ENCODE measurements at regions not wholly inside any gene's neighbourhood (a gene's known extent, or its start where the extent isn't known, plus 50 kb on each side); places are given as distances from the start of the nearest gene placed in this dataset.

DNA sequence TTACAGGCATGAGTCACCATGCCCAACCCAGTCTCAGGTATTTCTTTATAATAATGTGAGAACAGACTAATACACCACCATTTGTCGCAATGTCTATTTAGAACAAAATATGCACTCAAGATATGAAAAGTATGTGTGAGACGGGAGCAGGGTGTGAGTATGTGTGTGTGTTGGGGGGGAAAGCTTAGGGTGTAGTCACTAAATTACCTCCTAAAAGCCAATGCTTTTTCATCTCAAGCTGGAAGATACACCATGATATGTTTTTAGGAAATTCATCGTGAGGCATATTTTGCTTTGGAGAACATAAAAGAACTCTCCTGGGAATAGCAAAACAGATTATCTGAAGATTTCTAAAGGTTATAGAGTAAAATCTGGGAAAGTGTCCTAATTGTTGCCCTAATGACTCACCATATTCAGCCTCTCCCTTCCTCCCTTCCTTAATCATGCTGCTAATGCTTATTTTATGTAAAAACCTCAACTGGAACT lies 262.7 kb downstream of the PDHA2 start:
- DNase-seq: no peak

DNA sequence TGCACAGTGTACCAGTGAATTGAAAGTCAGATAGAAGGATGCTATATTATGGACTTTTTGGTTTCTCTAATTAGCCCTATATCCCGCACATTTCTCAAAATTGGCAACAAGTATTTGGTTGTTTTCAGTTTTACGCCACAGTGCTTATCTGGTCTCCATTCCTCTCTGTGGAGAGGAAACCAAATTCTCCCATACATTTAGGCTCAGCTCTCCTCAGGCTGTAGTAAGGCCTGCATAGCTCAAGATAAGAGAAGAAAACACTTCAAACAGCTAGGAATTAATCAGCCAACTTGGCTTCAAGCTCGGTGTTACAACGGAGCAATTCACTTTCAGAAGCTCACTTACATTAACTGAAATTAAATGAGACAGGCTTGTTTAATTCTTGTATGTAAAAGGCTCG lies 263.2 kb downstream of the PDHA2 start:
- DNase-seq: no peak

DNA sequence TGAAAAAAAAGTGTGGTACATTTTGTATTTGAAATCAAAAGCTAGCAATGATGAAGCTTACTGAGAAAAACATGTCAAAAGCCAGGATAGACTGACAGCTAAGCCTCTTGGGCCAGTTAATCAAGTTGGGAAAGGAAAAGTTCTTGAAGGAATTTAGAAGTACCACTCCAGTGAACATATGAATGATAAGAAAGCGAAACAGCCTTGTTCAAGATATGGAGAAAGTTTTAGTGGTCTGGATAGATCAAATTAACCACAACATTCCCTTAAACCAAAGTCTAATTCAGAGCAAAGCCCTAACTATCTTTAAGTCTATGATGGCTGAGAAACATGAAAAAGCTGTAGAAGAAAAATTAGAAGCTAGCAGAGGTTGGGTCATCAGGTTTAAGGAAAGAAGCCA lies 268.3 kb downstream of the PDHA2 start:
- DNase-seq: no peak

DNA sequence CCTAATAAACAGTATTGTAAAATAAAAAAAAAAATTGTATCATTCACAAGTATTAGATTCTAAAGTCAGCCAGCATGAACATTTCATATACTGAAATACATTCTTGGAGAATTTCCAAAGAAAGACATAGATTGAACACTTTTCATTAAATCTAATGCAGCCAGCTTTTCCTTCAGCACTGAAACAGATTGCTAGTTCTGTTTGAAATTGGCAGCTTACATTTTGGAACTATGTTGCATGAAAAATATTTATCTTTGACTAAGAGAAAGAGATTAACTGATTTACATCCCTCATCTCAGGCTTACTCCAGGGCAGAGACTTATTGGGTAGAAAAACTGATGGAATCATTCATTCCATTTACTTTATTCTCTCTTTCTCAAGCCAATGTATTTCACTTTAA lies 272.7 kb downstream of the PDHA2 start:
- no peak for DNase-seq

DNA sequence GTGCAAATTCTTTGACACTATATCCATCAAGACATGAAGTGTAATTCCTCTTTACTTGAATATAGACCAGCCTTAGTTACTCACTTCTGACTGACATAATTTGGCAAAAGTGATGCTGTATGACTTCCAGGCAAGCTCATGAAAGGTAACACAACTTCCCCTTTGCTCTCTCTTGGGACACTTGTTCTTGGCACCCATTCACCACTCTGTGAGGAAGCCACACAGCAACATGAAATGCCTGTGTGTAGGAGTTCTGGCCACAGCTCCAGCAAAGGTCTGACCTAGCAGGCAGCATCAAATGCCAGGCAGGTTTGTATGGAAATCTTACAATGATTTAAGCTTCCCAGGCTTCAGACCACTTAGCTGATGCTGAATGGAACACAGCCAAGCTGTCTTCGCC lies 280.3 kb downstream of the PDHA2 start:
- no peak for DNase-seq

DNA sequence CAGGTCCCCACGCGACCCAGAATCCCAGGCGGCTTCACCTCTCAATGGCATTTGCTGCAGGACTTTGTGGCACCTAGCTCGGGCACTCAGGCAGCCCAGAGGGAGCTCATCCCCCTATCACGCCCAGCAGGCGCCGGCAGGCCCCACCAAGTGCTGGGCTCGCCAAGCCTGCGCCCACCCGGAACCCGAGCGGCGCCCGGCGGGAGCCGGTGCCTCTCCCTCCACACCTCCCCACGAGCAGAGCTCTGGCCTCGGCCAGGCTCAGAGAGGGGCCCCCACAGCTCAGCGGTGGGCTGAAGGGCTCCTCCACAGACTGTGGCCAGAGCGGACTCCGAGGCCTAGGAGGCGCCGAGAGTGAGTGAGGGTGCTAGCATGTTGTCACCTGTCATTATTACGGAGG lies 286.3 kb downstream of the PDHA2 start:
- DNase-seq: no peak

DNA sequence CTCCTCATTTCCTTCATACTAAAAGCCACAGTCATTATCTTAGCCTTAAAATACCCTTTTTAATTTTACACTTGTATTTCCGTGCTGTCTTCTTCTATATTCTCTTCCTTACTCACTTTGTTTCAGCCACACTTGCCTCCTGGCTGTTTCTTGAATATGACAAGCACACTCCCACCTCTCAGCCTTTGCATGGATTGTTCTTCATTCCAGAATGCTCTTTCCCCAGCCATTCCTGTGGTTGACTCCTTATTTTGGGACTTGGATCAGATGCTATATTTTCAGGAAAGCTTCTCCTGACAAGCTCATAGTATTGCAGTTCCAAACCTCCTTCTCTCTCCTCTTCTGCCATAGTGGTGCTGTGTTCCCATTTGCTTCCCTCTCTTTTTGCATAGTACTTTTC lies 291.3 kb downstream of the PDHA2 start:
- DNase-seq: no peak

DNA sequence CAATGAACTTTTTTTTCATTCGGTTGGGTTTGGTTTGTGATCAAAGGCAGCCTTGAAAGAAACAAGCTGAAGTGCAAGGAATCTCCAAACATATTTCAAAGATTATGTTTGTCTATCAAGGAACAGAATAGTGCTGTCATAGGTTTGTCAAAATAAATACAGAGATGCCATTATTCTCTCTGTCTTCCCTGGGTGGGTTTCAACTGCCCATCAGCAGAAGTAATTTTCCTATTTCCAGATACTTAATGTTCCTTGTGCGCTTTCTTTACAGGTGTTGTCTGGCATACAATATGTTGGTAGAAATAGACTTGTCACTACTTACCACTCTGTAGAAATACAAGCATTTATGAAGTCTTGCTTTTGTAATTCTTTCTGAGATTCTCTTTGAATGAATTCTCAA lies 294.9 kb downstream of the PDHA2 start:
- no peak for DNase-seq

DNA sequence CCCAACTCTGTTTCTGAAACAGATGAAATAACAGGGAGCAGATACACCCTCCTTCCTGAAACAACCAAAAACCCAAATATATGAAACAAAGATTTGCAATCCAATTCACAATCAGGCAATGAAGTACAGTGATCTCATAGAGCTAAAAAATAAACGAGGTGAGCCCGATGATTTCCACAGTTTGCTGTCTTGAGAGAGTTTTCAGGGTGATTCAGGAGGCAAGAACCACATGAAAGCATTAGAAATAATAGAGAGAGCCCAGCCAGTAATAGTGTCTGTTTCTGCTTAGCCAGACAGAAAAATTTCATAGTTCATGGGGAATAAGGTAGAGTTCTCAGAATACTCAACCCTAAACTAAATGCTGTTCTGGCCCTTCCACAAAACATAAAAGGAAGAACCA lies 296.2 kb downstream of the PDHA2 start:
- no peak for DNase-seq

DNA sequence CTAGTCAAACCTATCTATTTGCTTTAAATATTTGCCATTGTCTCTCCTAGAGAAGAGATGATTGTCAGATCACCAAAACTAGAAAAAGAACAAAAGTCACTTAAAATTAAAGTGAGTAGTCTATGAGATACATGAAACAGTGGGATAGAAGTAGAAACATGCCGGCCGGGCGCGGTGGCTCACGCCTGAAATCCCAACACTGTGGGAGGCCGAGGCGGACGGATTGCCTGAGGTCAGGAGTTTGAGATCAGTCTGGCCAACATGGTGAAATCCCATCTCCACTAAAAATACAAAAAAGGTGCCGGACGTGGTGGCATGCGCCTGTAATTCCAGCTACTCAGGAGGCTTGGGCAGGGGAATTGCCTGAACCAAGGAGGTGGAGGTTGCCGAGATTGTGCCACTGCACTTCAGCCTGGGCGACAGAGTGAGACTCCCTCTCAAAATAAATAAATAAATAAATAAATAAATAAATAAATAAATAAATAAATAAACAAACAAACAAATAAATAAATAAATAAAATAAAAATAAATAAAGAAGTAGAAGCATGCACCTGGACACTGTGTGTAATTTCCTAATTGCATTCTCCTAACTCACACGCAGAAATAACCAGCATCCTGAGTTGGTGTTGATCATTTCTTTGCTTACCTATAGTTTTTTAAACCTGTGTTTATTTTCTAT lies 299.5 kb downstream of the PDHA2 start:
- no peak for DNase-seq

DNA sequence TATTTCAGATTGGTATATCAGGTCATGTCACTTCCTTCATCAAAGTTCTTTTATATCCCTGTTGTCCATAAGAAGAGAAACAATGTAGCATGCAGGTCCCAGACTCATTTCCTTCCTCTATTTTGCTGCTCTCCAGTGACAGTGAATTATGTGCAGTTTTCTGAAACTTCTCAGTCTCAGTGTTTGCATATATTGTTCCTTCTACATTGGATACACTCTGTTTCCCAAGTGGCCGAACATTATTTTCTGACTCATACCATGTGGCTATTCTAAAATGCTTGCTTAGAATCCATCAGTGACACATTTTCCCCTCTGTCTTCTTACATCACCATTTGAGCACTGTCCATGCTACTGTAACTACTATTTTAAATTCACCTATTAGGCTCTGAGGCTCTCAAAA lies 305.7 kb downstream of the PDHA2 start:
- DNase-seq: no peak

DNA sequence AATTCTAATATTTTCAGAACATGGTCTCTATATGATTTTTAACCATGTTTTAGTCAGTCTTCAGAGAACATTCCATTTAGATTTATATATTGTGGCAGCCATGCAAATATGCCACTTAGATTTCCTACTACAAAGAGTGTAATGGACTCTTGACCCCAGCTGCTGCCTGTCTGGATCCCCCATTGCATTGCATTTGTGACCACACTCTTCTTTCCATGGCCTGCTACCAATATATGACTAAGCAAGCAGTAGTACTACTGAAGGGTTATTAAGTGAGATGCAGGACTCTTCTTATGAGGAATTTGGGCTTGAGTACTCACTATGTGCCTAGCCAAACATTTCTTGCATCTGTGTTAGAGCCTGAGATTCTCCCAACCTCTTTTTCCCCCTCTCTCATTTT lies 306.8 kb downstream of the PDHA2 start:
- DNase-seq: no peak

DNA sequence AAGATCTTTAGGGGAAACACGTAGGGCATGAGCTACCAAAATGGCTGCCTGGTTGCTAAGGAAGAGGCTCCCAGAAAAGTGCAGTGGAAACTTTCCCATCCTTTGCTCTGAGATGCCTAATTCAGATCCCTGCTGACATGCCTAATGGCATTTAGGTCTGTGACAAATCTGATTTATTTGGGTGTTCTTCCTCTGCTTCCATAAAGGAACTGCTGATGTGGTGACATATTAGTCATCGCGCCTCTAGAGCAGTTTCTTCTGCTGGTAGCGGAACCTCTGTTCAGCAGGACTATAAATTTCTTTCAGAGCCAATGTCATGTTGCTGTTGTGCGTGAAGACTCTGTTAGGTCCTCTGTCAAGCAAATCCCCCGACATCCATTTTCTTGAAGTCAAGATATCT lies 310.0 kb downstream of the PDHA2 start:
- DNase-seq: no peak

DNA sequence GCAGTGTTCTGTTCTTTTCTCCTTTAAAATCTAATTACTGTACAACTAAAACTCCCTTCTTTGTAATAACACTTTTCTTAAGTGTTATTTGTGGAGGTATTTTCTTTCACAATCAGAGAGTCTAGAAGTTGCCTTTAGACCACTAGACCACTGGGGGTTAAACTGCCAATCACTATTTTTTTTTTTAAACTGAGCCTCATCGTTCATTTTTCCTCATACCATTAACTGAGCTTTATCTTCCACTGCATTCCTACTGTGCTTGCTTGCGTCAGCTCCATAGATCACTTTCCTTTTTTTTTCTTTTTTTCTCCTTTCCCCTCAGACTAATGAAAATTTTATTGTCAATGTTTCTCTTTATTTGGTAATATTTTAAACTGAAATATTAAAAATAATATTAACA lies 310.6 kb downstream of the PDHA2 start:
- no peak for DNase-seq

DNA sequence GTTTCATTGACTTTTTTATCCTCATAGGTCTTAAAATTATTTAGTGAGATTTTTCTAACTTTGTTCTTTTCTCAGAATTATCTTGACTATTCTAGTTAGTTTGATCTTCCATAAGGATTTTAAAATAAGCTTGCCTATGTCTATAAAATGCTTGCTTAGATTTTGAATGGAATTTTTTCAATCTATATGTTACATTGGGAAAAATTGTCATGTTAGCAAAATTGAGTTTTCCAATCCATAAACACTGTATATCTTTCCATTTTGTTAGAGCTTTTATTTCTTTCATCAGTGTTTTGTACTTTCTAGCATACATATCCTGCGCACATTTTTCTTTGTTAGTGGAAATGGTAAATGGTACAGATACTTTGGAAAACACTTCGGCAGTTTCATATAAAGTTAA lies 312.9 kb downstream of the PDHA2 start:
- no peak for DNase-seq

DNA sequence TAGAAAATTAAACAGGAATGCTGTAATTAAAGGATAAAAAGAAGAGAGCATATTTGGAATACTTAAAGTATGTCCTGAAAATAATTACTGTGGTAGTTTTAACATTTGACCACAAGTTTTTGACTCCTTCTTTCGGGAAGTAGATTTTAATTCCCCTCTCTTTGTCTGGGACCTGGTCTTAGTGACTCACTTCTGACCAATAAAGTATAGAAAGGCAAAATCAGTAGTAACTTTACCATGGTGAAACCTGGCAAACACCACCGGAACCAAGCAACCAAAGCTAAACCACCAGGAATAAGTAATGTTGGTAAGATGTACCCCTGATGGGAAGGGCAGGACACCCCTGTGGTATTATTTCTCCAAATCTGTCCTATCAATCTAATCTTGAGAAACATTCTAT lies 314.8 kb downstream of the PDHA2 start:
- no peak for DNase-seq

DNA sequence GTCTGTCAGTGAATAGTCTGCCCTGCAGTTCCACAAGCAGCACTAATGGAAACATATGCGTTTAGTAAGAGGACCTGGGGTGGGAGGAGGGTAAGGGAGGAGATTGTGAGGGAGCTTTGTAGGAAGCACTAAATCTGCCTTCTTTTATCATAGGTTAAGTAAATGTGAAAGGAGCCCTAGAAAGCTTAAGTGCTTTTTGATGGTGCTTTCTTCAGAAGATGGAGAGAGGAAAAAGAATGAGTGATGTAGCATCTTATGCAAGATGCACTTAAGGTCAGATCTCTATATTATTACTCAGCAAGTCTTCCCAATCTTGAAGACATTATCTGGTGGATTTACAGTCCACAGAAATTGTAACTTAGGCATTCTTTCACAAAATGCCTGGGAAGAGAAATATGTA lies 322.7 kb downstream of the PDHA2 start:
- no peak for DNase-seq

DNA sequence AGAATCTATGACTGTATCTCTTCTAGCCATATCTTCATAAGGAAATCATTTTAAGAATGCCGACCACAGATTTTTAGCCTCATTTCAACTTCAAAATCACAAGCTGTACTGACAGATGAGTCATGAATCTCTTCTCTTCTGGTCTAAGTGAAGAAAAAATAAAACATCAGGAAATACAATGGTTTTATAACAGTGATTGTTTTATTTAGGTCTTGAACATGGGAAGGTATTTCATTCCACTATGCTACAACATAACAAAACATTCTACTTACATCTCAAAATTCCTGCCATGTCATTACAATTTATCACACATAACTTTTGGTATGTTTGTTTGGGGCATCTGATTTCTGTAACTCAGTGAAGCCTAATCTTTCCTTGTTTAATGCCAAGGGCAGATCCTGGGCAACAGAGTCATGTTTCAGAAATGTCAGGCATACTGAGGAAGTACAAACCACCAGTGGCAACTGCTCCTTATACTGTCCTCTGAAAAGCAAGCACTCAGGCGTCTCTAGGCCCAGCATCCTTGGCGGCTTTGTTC lies 325.0 kb downstream of the PDHA2 start:
- DNase-seq: no peak

DNA sequence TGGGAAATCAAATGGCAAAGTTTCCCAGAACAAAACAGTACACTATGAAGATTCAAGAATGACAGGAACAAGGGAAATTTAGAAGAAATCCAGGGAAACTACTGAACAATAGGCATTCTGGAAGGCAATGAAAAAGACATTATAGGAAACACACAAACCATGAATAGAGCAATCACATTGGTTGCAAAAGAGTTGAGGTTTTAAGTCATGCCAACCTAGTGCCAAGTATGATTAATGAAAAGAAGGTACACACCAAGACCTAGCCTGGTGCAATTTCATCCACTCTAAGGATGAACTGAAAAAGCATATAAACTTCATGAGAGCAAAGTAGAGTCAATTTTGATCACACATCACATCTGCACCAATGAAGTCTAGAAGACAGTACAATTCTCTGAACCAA lies 326.9 kb downstream of the PDHA2 start:
- no peak for DNase-seq

DNA sequence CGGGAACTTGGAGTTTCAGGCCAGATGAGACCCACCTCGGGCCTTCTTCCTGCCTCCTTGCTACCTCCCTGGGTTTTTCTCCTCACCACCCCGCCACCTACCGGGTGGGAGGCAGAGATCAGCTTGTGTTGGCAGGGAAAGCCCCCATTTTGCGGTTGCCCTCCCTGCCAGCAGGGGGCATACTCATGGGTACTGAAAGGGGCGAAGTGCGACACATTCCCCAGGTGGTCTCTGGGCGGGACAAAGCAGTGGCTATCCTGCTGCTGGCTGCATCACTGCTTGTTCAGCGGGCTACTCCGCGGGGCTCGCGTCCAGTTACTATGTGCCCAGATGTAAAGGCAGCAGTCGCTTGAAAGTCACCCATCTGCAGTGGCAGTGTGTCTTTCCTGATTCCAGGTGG lies 330.3 kb downstream of the PDHA2 start:
- no peak for DNase-seq

DNA sequence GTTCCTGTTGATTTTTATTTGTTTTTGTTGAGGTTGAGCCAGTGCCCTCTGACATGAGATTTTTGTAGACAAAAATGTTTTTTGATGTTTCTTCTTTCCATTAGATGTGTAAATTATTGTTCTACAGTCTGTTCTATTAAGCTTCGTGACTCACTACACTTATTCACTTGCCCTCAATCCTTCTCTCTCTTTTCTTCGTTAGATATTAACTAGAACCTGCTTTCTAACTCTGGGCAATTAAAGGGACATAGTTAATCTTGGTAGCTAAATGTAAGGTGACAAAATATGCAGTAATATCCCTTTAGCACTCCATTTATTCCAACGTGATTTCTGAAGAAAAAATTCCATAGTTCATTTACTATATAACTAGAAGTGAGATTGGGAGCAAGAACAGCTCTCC lies 333.9 kb downstream of the PDHA2 start:
- no peak for DNase-seq

DNA sequence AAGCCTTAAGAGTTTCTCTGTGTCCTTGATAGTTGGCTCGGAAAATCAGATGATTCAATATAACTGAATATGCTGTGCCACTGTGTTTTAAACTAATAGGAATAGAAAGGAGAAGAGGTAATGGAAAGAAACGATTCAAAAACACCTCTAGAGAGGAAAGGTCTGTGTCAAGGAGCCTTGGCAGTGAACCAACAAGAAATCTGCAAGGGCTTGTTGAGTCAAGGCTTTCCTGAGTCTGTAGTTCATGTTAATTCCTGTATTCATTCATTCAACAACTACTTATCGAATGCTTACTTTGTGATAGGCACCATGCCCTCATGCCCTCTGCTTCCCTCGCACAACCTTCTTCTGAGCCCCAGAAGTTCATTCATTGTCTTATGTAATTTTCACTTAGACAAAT lies 336.0 kb downstream of the PDHA2 start:
- no peak for DNase-seq

DNA sequence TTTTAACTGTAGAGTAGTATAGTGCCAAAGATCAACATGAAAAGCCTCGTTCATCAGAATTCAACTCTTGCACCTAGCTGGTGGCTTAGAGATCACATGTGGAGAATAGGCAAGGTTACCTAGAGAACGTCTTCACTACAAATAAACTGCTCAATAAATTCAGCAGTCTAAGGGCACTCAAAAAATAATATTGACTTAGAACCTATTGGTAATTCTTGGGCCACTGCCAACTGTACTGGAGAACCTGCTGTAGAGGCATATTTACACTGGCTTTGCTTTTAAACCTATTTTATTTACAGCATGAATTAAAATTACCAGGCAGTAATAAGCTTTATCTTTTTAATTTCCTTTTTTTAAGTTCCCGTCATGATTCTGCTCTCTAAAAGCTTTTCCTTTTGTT lies 343.7 kb downstream of the PDHA2 start:
- no peak for DNase-seq

DNA sequence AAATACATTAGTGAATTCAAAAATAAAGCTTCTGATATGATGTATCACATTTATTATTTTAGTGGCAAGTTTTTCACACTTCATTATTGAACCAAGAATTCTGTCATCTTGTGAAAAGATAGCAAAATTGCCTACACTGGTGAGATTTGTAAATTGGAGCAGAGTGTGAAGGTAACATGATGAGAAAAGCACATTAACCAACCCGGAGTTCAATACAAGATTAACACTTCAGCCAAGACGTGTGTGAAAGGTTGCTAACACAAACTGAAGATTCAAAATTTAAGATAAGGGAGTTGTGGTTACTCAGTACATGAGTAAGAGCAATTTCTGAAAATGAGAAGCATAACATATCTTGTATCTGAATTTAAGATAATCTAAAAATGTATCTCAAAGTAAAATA lies 346.7 kb downstream of the PDHA2 start:
- no peak for DNase-seq

DNA sequence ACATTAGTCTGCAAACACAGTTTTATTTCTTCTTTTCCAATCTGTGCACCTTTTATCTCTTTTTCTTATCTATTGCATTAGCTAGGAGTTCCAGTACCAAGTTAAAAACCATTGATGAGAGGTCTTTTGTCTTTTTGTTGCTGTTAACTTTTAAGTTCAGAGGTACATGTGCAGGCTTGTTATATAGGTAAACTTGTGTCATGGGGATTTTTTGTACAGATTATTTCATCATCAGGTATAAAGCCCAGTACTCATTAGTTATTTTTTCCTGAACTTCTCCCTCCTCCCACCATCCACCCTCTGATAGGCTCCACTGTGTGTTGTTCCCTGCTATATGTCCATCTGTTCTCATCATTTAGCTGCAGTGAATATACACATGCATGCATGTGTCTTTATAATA lies 349.9 kb downstream of the PDHA2 start:
- DNase-seq: no peak

Measured in midbrain (tissue), 1 donor.